ENCODE measurements at regions not wholly inside any gene's neighbourhood (a gene's known extent, or its start where the extent isn't known, plus 50 kb on each side); places are given as distances from the start of the nearest gene placed in this dataset.

- POLR2A ChIA-PET, result no interaction called here
- peaks cover 0 to 8% (median 0%) of the 10 kb centered on the region in 9 donors for H3K9me3 Mint-ChIP-seq
Measured at GRCh38 chr10:113368666-113369364, 184.0 kb upstream of the HABP2 start.

GRCh38 chr10:113369365-113369694 is 183.5 kb upstream of the HABP2 start:
- DNase-seq (no peak), ATAC-seq (no peak)
- Mint-ChIP-seq H3K4me3 (no peak overlapping the region), H3K4me1 (peaks cover 0 to 6% (median 4%) of the 10 kb centered on the region in 4 donors), H3K36me3 (peaks cover 0 to 9% (median 0%) of the 10 kb centered on the region in 3 donors), H3K27ac (no peak overlapping the region), H3K9me3 (peaks cover 0 to 8% (median 0%) of the 10 kb centered on the region in 9 donors), H3K27me3 (peaks cover 0 to 17% (median 4%) of the 10 kb centered on the region in 5 donors)
- POLR2A ChIA-PET, result no interaction called here

More at GRCh38 chr10:113368666-113369364, 184.0 kb upstream of the HABP2 start:
- Mint-ChIP-seq H3K4me3 (no peak overlapping the region), H3K27me3 (peaks cover 0 to 17% (median 4%) of the 10 kb centered on the region in 5 donors), H3K36me3 (peaks cover 0 to 9% (median 0%) of the 10 kb centered on the region in 3 donors), H3K4me1 (peaks cover 0 to 6% (median 4%) of the 10 kb centered on the region in 4 donors), H3K27ac (no peak overlapping the region)
- ATAC-seq (no peak), DNase-seq (no peak)

- H3K36me3 Mint-ChIP-seq, result no peaks in the 10 kb centered on the region
- POLR2A ChIA-PET, result no interaction called here
- DNase-seq (no peak), ATAC-seq (no peak)
- no peaks in the 10 kb centered on the region for H3K9me3 Mint-ChIP-seq
- peaks cover 0 to 8% (median 3%) of the 10 kb centered on the region in 5 donors for H3K27me3 Mint-ChIP-seq
- peak overlapping the region in 1 of 10 donors; percentile 0 for H3K27ac Mint-ChIP-seq
- no peak overlapping the region for H3K4me3 Mint-ChIP-seq
- peaks cover 0 to 5% (median 3%) of the 10 kb centered on the region in 4 donors for H3K4me1 Mint-ChIP-seq
Measured at GRCh38 chr10:113376428-113376827, 176.4 kb upstream of the HABP2 start.

GRCh38 chr10:113379091-113379490 is 173.8 kb upstream of the HABP2 start:
- Mint-ChIP-seq H3K36me3 (peaks cover 0 to 3% (median 0%) of the 10 kb centered on the region in 3 donors), H3K27me3 (peaks cover 0 to 4% (median 2%) of the 10 kb centered on the region in 5 donors), H3K9me3 (no peaks in the 10 kb centered on the region), H3K4me3 (no peak overlapping the region), H3K27ac (no peak overlapping the region), H3K4me1 (peaks cover 8 to 26% (median 21%) of the 10 kb centered on the region in 4 donors)
- ATAC-seq, result no peak
- DNase-seq, result no peak
- POLR2A ChIA-PET, result no interaction called here

GRCh38 chr10:113381416-113381815 is 171.4 kb upstream of the HABP2 start:
- H3K36me3 Mint-ChIP-seq, result peaks cover 0 to 3% (median 0%) of the 10 kb centered on the region in 3 donors
- H3K27me3 Mint-ChIP-seq, result peaks cover 0 to 4% (median 2%) of the 10 kb centered on the region in 5 donors
- no peak for DNase-seq
- peak overlapping the region; percentile 94 to 99 (median 98) for H3K27ac Mint-ChIP-seq
- POLR2A ChIA-PET, result no interaction called here
- no peak for ATAC-seq
- H3K4me3 Mint-ChIP-seq, result peak overlapping the region; percentile 84 to 94 (median 91)
- H3K4me1 Mint-ChIP-seq, result peaks cover 16 to 36% (median 28%) of the 10 kb centered on the region in 4 donors
- no peaks in the 10 kb centered on the region for H3K9me3 Mint-ChIP-seq

GRCh38 chr10:113381981-113382509 is 170.8 kb upstream of the HABP2 start:
- ATAC-seq, result peak; percentile 76 to 84
- H3K9me3 Mint-ChIP-seq, result no peaks in the 10 kb centered on the region
- H3K4me3 Mint-ChIP-seq, result peak overlapping the region; percentile 84 to 94 (median 91)
- POLR2A ChIA-PET, result interaction anchor here (0.9 kb wide), 1 partner anchor 935 kb away, joined by 3 read pairs; the partner anchor contains the start of genes VTI1A and ZDHHC6
- peak in 8 of 10 donors; percentile 13 to 67 (median 41) for DNase-seq
- H3K4me1 Mint-ChIP-seq, result peaks cover 16 to 36% (median 28%) of the 10 kb centered on the region in 4 donors
- peaks cover 0 to 4% (median 2%) of the 10 kb centered on the region in 5 donors for H3K27me3 Mint-ChIP-seq
- peaks cover 0 to 3% (median 0%) of the 10 kb centered on the region in 3 donors for H3K36me3 Mint-ChIP-seq
- peak overlapping the region; percentile 94 to 99 (median 98) for H3K27ac Mint-ChIP-seq

GRCh38 chr10:113382691-113383090 is 170.2 kb upstream of the HABP2 start:
- H3K27ac Mint-ChIP-seq, result peak overlapping the region; percentile 94 to 99 (median 98)
- H3K4me3 Mint-ChIP-seq, result peak overlapping the region; percentile 84 to 94 (median 91)
- H3K36me3 Mint-ChIP-seq, result peaks cover 0 to 3% (median 0%) of the 10 kb centered on the region in 3 donors
- peak in 1 of 10 donors; percentile 1 for DNase-seq
- no peak for ATAC-seq
- no peaks in the 10 kb centered on the region for H3K9me3 Mint-ChIP-seq
- H3K27me3 Mint-ChIP-seq, result peaks cover 0 to 2% (median under 1%) of the 10 kb centered on the region in 5 donors
- H3K4me1 Mint-ChIP-seq, result peaks cover 16 to 36% (median 28%) of the 10 kb centered on the region in 4 donors
- POLR2A ChIA-PET, result interaction anchor here (0.9 kb wide), 1 partner anchor 936 kb away, joined by 3 read pairs; the partner anchor contains the start of genes VTI1A and ZDHHC6

- H3K27ac Mint-ChIP-seq, result peak overlapping the region in 1 of 10 donors; percentile 31
- POLR2A ChIA-PET, result interaction anchor here (0.7 kb wide), 1 partner anchor 20 kb away, joined by 5 read pairs; no protein-coding TSS in a partner anchor
- no peak for ATAC-seq
Measured at GRCh38 chr10:113384181-113384580, 168.7 kb upstream of the HABP2 start.

GRCh38 chr10:113385021-113385999 is 167.5 kb upstream of the HABP2 start:
- peak; percentile 93 to 94 for ATAC-seq
- peak overlapping the region in 6 of 10 donors; percentile 43 to 86 (median 70) for H3K27ac Mint-ChIP-seq
- no peaks in the 10 kb centered on the region for H3K9me3 Mint-ChIP-seq
- DNase-seq, result peak; percentile 39 to 80 (median 62)
- POLR2A ChIA-PET, result no interaction called here
- H3K36me3 Mint-ChIP-seq, result peaks cover 0 to 3% (median 0%) of the 10 kb centered on the region in 3 donors
- peak overlapping the region in 8 of 10 donors; percentile 8 to 86 (median 64) for H3K4me3 Mint-ChIP-seq
- peaks cover 16 to 36% (median 28%) of the 10 kb centered on the region in 4 donors for H3K4me1 Mint-ChIP-seq
- peaks cover 0 to 3% (median 0%) of the 10 kb centered on the region in 5 donors for H3K27me3 Mint-ChIP-seq

More at GRCh38 chr10:113384181-113384580, 168.7 kb upstream of the HABP2 start:
- H3K4me3 Mint-ChIP-seq, result no peak overlapping the region
- H3K27me3 Mint-ChIP-seq, result no peaks in the 10 kb centered on the region
- H3K9me3 Mint-ChIP-seq, result no peaks in the 10 kb centered on the region
- peaks cover 16 to 36% (median 28%) of the 10 kb centered on the region in 4 donors for H3K4me1 Mint-ChIP-seq
- no peak for DNase-seq
- peaks cover 0 to 3% (median 0%) of the 10 kb centered on the region in 3 donors for H3K36me3 Mint-ChIP-seq

- Mint-ChIP-seq H3K36me3 (peaks cover 0 to 3% (median 0%) of the 10 kb centered on the region in 3 donors), H3K4me1 (peaks cover 16 to 35% (median 28%) of the 10 kb centered on the region in 4 donors), H3K27me3 (peaks cover 0 to 3% (median 0%) of the 10 kb centered on the region in 5 donors), H3K27ac (no peak overlapping the region), H3K9me3 (no peaks in the 10 kb centered on the region), H3K4me3 (no peak overlapping the region)
- POLR2A ChIA-PET, result no interaction called here
- ATAC-seq, result no peak
- DNase-seq, result no peak
Measured at GRCh38 chr10:113386005-113386404, 166.8 kb upstream of the HABP2 start.

- Mint-ChIP-seq H3K4me1 (peaks cover 3 to 5% (median 4%) of the 10 kb centered on the region in 4 donors), H3K27ac (no peak overlapping the region), H3K9me3 (no peaks in the 10 kb centered on the region), H3K36me3 (no peaks in the 10 kb centered on the region), H3K4me3 (no peak overlapping the region), H3K27me3 (peaks cover 0 to 3% (median 0%) of the 10 kb centered on the region in 5 donors)
- no peak for ATAC-seq
- POLR2A ChIA-PET, result no interaction called here
- DNase-seq, result no peak
Measured at GRCh38 chr10:113389969-113390368, 162.9 kb upstream of the HABP2 start.

GRCh38 chr10:113390896-113391295 is 162.0 kb upstream of the HABP2 start:
- no peak overlapping the region for H3K4me3 Mint-ChIP-seq
- no peak overlapping the region for H3K27ac Mint-ChIP-seq
- H3K9me3 Mint-ChIP-seq, result no peaks in the 10 kb centered on the region
- no peaks in the 10 kb centered on the region for H3K4me1 Mint-ChIP-seq
- DNase-seq (no peak), ATAC-seq (no peak)
- no peaks in the 10 kb centered on the region for H3K36me3 Mint-ChIP-seq
- POLR2A ChIA-PET, result no interaction called here
- peaks cover 0 to 3% (median 0%) of the 10 kb centered on the region in 5 donors for H3K27me3 Mint-ChIP-seq

Measured in naive thymus-derived CD8-positive, alpha-beta T cell (primary cell).